Activated CD8-positive, alpha-beta memory T cell treated with anti-CD3 and anti-CD28 coated beads for 24 hours (primary cell): ENCODE measurements at regions not wholly inside any gene's neighbourhood (a gene's known extent, or its start where the extent isn't known, plus 50 kb on each side); places are given as distances from the start of the nearest gene placed in this dataset.

ENCODE experiments used
- DNase-seq: peaks from one replicate; pipeline ENCODE4 v3.0.0-alpha.2; 2020

DNA sequence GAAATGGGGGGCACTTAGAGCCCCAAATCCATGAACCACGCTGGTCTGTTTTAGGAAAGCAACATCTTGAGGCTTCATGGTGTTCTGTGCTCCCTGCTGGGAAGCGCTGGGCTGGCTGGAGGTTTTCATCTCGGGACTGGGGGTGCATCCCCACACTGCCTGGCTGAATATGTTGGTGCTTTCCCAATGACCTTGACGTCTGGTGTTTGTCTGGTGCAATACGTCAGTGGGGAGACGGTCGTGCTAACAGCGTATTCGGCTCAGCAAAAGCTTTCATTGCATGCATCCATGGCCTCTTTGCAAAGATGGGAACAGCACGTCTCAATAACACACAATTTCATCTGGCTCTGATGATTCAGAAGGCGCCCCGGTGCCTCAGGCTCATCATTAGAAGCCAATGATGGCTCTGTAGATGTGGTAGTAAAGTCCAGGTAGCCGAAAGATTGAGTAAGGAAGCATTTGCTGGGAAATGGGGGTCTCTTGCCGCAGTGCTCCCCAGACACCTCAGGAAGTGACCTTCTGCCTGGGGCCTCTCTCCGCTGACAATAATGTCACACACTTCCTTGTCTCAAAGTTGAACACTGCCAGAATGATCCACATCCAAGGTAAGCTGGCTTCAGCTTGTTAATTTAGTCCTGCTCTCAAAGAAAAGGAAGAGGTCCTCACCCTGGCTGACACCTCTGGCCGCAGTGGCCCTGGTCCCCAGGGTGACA is 97.7 kb downstream of the ING1 start:
- DNase-seq, result no peak

- DNase-seq, result no peak
Observed at GRCh38 chr13:110811771-110812120, 98.2 kb downstream of the ING1 start.

- no peak for DNase-seq
Observed at GRCh38 chr13:110812121-110812868, 98.8 kb downstream of the ING1 start.

GRCh38 chr13:110812869-110813645 is 99.6 kb downstream of the ING1 start:
- peak; percentile 40 for DNase-seq

- peak; percentile 35 for DNase-seq
Observed at GRCh38 chr13:110813646-110814624, 100.4 kb downstream of the ING1 start.

DNA sequence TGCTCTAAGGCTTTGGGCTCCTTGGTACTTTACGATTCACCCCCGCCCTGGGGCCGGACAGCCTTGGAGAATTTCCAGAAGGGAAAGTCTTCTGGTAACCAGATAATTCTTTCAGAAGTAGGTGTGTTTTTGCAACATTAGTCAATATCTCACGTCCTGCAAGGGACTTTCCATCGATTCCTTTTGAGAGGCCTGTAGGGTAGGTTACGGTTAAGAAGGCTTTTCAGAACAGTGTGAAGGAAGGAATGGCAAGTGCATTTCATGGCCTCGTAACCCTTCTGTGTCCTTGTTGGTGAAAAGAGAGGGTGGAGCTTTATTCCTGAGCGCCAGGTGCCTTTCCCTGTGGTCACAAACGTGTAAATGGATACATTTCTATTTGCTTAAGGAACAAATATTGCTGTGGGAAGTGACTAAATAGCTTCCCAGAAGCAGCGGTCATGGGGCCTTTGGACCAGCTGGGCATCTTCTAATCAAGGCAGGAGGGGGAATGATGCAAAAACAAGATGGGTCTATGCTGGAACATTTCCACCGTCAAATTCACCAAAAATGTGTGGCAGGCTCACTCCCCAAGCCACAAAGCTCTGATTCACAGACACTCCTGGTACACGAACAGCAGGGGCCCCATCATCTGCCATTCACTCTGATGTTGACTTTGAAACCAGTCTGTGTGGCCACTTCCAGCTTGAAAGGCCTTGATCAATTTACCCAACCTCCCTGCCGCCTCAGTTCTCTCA is 99.2 kb downstream of the ANKRD10 start:
- DNase-seq, result peak; percentile 28

GRCh38 chr13:110816500-110816899 is 98.4 kb downstream of the ANKRD10 start:
- DNase-seq, result peak; percentile 32

DNA sequence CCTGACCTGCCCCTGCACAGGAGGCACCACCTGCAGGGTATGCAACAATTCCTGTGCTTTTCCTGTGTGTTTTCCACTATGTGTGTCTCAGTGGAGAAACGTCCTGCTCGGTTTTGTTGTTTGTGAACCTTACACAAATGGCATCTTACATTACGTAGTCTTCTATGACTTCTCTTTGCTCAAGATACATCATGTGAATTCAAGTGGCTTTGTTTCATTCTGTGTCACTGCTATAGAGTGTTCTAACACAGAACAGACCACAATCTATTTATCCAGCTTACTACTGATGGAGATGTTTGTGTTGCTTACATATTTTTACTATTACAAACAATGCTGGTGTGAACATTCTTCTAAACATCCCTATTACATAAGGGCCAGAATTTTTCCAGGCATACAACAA is 97.7 kb downstream of the ANKRD10 start:
- no peak for DNase-seq

- DNase-seq, result peak; percentile 50
Observed at GRCh38 chr13:110818747-110819146, 96.1 kb downstream of the ANKRD10 start.

DNA sequence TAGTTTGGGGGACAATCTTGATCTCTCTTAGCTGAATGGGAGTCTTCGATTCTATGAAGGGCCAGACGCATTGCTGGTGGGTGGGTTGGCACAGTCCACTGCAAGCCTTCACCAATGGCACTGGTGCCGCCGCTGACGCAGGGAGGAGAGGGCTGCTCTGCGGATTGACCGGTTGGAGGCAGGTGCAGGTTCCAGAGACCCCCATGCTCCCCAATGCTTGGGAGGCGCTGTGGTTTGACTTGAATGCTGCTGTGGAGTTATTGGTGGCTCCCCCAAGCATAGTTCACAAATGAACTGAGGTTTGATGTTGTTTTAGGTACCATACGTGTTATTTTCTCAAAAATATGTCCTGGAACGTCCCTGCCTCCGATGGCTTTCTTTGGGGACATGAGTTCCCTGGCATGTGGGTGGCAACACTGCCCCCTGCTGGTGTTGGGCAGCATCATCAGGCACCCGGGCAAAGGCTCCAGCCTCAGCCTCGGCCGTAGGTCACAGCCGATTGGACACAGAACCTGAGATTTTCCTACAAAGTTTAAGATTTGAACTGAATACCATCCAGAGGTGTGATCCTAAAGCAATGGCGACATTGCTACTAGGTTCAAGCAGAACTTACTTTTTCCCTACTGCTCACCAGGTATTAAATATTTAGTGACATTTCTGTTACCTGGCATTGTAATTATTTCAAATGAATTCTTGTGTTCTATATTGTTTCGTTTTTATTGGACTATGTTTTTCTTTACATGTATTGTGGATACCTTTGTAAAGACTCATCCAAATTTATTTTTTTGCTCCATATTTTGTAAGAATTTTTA is 95.5 kb downstream of the ANKRD10 start:
- peak; percentile 92 for DNase-seq

- DNase-seq, result peak; percentile 47
Observed at GRCh38 chr13:110820322-110820721, 94.5 kb downstream of the ANKRD10 start.

- peak; percentile 62 for DNase-seq
Observed at GRCh38 chr13:110821837-110822668, 92.8 kb downstream of the ANKRD10 start.

DNA sequence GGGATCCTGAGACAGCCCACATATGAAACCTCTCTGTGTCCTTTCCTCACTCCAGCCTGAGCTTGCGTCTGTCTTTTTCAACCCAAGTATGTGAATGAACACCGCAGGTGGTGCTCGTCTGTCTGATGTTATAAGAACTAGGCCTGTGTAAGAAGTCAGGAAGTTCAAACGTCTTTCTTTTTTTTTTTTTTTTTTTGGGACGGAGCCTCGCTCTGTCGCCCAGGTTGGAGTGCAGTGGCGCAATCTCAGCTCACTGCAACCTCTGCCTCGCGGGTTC is 92.3 kb downstream of the ANKRD10 start:
- no peak for DNase-seq

- no peak for DNase-seq
Observed at GRCh38 chr13:110824702-110825300, 90.1 kb downstream of the ANKRD10 start.

DNA sequence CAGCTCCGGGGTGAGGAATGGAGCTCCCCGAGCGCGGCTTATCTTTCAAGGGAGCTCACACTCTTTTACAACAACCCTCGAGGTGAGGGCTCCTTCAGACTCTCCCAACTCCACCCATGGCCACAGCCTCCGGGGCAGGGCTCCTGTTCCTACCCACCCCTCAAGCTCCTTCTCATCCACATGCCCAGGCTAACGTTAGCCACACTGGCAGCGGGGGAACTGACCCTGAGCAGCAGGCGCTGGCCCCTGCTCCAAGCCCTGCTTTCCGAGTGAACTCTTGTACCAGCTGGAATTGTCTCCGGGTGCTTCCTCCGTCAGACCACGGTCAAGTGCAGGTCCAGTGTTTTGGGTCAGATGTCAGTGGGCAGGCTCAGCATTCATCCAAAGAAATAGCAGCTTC is 89.4 kb downstream of the ANKRD10 start:
- DNase-seq, result no peak

- DNase-seq, result no peak
Observed at GRCh38 chr13:110826101-110826500, 88.8 kb downstream of the ANKRD10 start.

GRCh38 chr13:110826861-110827672 is 87.8 kb downstream of the ANKRD10 start:
- no peak for DNase-seq
